GM20000 (cell line): ENCODE measurements at regions not wholly inside any gene's neighbourhood (a gene's known extent, or its start where the extent isn't known, plus 50 kb on each side); places are given as distances from the start of the nearest gene placed in this dataset.
"Not testable (repeated sequence)": the region's sequence is repeated elsewhere in the genome, so short reads cannot be mapped to it uniquely, and the experiment has no call there.

Experiments used
- DNase-seq: peaks from one replicate; pipeline ENCODE4 v3.0.0; 2012; ENCODE audit warnings: low spot score
- CTCF ChIP-seq: IDR thresholded peaks from 2 replicates; pipeline ENCODE4 v1.5.1; 2012; ENCODE audit warnings: mild to moderate bottlenecking, control low read depth; ENCODE audit errors: extremely low read depth, missing control alignments

GRCh38 chr16:59522826-59523225, 788.7 kb upstream of the GOT2 start:
- no peak for DNase-seq
- TF ChIP-seq CTCF: no peak

GRCh38 chr16:59518721-59519120, 784.6 kb upstream of the GOT2 start:
- DNase-seq: not testable (repeated sequence)

- no peak for DNase-seq
- no peak for TF ChIP-seq CTCF
Measured at GRCh38 chr16:59514651-59515050, 780.5 kb upstream of the GOT2 start.

GRCh38 chr16:59510008-59510424, 775.9 kb upstream of the GOT2 start:
- TF ChIP-seq CTCF: no peak
- DNase-seq: no peak

- DNase-seq: no peak
- no peak for TF ChIP-seq CTCF
Measured at GRCh38 chr16:59500601-59501000, 766.5 kb upstream of the GOT2 start.

GRCh38 chr16:59487067-59487466, 753.0 kb upstream of the GOT2 start:
- no peak for DNase-seq
- no peak for TF ChIP-seq CTCF

GRCh38 chr16:59484833-59485516, 750.9 kb upstream of the GOT2 start:
- no peak for TF ChIP-seq CTCF
- DNase-seq: no peak

- no peak for DNase-seq
- no peak for TF ChIP-seq CTCF
Measured at GRCh38 chr16:59478838-59479237, 744.7 kb upstream of the GOT2 start.
